Fibroblast of the aortic adventitia (primary cell): ENCODE measurements at regions not wholly inside any gene's neighbourhood (a gene's known extent, or its start where the extent isn't known, plus 50 kb on each side); places are given as distances from the start of the nearest gene placed in this dataset.
"Not testable (repeated sequence)": the region's sequence is repeated elsewhere in the genome, so short reads cannot be mapped to it uniquely, and the experiment has no call there.

Experiments used
- DNase-seq: peaks from one replicate; pipeline ENCODE4 v3.0.0-alpha.2; 2010; ENCODE audit warnings: low read depth
- H3K4me3 ChIP-seq: 2 replicates; pipeline ENCODE4 v1.5.1; 2011; ENCODE audit warnings: low read depth, mild to moderate bottlenecking, control low read depth, low read length, moderate library complexity
- TF ChIP-seq, protein P1 (sequence below): IDR thresholded peaks from 2 replicates; pipeline ENCODE4 v1.5.1; 2011; ENCODE audit warnings: mild to moderate bottlenecking, low read length, control low read depth, inconsistent platforms; ENCODE audit not compliant: insufficient read depth

DNA sequence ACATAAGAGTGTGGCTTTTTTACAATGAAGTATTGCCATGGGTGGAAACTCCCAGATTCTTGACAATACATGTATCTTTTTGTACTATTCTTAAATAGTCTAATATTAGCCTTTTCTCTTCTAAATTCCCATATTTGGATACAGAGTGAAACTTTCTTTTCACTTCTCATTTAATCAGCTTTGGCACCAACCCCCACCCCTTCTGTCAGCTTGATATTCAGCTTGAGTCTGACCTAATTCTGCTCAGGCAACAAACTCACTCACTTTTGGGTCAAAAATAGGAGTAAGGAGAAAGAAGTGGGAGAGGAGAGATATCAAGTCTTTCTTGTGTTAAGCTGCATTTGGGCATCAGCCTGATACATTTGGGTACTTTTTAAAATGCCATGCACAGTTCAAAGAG is 397.5 kb downstream of the COG6 start:
- DNase-seq, result no peak
- TF ChIP-seq, protein P1, sequence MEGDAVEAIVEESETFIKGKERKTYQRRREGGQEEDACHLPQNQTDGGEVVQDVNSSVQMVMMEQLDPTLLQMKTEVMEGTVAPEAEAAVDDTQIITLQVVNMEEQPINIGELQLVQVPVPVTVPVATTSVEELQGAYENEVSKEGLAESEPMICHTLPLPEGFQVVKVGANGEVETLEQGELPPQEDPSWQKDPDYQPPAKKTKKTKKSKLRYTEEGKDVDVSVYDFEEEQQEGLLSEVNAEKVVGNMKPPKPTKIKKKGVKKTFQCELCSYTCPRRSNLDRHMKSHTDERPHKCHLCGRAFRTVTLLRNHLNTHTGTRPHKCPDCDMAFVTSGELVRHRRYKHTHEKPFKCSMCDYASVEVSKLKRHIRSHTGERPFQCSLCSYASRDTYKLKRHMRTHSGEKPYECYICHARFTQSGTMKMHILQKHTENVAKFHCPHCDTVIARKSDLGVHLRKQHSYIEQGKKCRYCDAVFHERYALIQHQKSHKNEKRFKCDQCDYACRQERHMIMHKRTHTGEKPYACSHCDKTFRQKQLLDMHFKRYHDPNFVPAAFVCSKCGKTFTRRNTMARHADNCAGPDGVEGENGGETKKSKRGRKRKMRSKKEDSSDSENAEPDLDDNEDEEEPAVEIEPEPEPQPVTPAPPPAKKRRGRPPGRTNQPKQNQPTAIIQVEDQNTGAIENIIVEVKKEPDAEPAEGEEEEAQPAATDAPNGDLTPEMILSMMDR, result no peak
- no peak overlapping the region for H3K4me3 ChIP-seq

DNA sequence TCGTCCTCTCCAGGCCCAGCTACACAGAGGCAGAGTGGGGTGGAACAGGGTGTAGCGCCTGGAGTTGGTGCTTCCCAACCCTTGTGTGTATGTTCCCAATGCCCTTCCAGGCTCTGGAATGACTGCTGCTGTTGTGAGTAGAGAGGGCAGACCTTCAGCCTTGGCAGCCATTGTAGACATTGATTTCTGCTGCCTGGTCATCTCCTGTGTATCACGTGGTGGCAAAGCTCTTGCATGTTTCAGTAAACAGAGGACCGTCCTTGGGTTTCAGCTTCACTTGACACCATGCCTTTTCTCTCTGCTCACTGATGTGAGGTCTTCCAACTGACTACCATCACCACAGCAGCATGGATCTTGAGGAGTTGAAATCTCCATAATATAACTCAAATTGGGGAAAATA is 397.9 kb downstream of the COG6 start:
- H3K4me3 ChIP-seq, result no peak overlapping the region
- no peak for DNase-seq
- TF ChIP-seq, protein P1, result no peak

DNA sequence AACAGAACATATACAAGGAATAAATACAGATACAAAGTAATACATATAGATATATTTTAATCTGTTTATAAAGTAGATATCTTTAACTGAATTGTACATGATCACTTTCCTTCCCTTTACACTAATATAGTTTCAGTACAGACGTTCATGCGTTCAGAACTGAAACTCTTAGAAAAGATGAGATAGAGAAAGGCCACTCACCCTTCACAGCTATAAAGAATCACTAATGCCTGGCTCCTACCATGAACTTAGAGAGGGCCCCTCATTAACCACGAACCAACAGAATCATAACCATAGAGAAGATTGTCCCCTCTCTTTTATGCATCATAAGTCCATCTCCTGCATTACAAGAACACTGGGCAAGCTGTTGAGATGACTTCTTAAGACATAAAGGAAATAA is 399.0 kb downstream of the COG6 start:
- DNase-seq, H3K4me3 ChIP-seq: not testable (repeated sequence)

DNA sequence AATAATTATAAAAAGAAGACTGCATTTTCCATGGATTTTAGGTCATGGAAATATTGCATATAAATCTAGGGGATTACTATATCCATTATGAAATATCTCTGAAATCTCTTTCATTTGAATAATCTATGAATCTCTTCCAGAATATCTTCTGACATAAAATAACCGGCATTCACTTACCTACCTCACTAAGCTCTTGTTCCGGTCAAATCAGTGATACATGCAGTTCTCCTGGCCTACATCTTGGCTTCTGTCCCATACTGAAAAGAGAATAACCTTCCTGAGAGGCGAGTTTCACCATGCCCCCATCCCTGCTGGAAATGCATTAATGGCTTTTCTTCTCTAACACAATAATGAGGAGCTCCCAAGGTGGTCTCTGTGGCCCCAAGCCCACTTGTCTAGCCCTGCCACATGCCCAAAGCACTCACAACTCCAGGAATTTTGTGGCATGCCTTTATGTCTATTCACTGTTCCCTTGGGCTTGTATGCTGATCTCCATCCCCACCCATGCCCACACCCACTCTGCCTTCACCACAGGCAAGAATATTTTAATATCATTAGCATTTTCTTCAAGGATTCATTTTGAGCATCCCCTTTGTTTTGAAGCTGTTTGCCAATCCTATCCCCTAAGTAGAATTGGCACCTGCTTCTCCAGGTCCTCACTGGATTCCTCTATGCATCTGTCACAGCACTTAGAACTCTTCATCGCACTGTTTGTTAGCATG is 401.6 kb downstream of the COG6 start:
- no peak overlapping the region for H3K4me3 ChIP-seq
- DNase-seq, result no peak
- TF ChIP-seq, protein P1, result no peak

DNA sequence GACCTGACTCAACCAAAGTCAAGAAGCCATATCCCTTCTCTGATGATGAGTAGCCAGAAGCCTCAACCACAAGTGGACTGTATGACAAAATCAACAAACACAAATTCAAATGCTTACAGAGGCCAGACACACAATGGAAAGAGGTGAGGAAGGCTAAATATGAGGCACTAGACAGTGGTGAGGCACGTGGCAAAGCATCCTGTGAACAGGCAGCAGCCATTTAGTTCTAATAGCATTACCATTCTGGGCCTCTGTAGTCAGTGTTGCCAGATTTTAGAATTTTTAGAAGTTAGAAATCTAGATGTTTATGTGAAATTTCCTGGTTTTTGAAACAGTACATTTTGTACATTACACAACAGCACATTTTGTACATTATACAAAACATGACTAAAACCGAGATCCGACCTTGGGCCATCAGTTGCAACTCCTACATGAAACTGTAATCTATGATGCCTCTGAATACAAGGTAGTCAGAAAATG is 403.3 kb downstream of the COG6 start:
- TF ChIP-seq, protein P1, result no peak
- DNase-seq, result no peak
- H3K4me3 ChIP-seq, result no peak overlapping the region

DNA sequence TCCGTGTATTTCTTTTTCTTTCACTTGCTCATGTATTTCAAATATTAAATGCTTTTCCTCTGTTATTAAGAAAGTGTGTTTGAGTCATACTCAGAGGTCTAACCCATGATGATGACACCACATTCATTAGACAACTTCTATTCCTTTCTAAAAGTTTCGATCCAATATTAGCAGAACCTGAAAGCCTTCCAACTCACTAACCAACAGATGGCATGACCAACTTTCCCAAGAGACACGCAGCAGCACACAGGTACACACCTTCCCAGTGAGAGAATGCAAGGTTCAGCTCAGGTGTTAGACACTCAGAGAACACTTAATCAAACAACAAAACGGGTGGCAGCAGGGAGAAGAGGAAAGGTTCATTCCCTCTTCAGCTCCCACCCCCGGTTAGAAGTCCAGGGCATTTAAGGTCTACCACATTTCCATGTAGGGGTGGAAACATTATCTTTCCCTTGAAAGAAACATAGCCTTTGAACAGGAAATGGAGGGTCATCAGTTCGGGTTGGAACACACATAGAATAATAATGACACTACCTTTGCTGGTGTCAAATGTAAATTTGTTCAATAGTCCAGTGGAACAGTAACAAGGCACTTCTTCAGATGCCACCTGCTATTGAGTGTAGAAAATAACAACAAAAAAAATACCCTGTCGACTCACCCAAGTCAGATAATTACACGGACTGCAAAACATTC is 404.2 kb downstream of the COG6 start:
- H3K4me3 ChIP-seq, result no peak overlapping the region
- TF ChIP-seq, protein P1, result no peak
- no peak for DNase-seq

DNA sequence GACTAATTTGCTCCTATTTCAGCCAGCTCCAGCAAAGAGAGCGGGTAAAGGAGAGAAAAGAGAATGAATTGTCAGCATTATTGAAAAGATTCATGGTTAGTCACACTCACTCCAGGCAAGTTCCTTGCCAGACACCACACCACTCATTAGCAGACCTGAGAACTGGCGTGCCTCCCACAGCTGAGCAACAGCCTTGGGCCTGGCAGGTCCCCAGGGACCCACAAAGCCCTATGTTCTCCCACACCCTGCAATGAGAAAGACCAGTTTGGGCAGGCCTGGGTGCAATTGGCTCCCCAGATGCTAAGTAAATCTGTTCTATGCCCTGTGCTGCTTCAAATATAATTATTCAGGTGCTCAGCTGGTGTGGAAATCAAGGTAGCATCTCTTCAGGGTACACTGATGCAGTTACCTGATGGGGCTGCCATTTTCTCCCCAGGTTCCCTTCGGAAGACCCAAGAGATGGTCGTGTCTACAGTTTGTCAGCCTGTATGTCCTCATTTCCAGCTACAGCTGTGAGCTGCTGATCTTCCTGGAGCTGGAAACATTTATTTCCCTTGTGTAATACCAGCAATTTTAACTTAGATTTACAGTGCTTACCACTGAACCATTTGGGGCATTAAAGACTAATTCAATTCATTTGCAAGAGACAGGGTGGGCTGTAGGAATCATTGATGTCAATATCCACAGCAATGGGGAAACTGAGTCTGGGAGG is 405.0 kb downstream of the COG6 start:
- TF ChIP-seq, protein P1, result no peak
- peak; percentile 91 for DNase-seq
- H3K4me3 ChIP-seq, result no peak overlapping the region
